ENCODE measurements at regions not wholly inside any gene's neighbourhood (a gene's known extent, or its start where the extent isn't known, plus 50 kb on each side); places are given as distances from the start of the nearest gene placed in this dataset.

DNA sequence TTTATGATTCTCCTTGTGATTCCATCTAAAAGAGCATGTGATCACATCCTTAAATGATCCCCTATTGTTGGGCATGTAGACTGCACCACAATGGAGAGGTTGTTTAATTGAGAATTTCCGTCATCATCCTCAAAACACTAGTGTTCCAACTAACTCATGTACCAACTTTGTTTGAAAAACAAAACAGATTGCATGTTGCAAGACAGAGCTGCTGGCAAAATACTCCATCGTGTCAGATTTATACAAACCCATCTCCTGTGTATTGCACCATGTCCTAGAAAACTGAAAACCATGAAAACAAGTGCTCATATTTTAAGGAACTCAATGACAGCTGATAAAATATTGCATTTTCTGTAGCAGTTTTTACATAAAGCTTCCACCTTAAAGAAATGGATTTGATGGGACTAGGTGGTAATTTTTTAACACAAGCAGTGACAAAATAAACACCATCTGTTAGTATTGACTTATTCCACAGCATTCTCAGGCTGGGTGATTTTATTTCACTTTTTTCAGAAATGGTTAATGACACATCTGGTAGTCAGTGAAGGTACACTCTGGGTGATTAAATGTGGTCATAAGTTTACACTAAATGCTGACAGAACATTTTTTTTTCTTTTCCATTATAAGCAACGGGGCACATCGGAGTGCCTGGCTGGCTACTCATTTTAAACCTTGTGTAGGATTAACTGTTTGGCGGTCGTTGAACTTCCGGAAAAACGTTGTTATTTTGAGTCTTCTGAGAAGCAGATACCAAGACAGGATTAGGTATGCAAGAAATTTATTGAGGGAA lies 602.9 kb upstream of the WWC1 start:
- TF ChIP-seq CREM (CRISPR knock-in tag; IDR thresholded peaks at IDR 0.05) (no peak), NFE2L1 (CRISPR knock-in tag; IDR thresholded peaks at IDR 0.05) (no peak), ELF4 (CRISPR knock-in tag; IDR thresholded peaks at IDR 0.05; ENCODE audit: low read depth) (no peak), SP1 (CRISPR knock-in tag; conservative IDR thresholded peaks at IDR 0.05) (no peak)
- TF ChIP-seq, protein P1, sequence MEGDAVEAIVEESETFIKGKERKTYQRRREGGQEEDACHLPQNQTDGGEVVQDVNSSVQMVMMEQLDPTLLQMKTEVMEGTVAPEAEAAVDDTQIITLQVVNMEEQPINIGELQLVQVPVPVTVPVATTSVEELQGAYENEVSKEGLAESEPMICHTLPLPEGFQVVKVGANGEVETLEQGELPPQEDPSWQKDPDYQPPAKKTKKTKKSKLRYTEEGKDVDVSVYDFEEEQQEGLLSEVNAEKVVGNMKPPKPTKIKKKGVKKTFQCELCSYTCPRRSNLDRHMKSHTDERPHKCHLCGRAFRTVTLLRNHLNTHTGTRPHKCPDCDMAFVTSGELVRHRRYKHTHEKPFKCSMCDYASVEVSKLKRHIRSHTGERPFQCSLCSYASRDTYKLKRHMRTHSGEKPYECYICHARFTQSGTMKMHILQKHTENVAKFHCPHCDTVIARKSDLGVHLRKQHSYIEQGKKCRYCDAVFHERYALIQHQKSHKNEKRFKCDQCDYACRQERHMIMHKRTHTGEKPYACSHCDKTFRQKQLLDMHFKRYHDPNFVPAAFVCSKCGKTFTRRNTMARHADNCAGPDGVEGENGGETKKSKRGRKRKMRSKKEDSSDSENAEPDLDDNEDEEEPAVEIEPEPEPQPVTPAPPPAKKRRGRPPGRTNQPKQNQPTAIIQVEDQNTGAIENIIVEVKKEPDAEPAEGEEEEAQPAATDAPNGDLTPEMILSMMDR (IDR thresholded peaks at IDR 0.05), result no peak
- TF ChIP-seq, protein P2, sequence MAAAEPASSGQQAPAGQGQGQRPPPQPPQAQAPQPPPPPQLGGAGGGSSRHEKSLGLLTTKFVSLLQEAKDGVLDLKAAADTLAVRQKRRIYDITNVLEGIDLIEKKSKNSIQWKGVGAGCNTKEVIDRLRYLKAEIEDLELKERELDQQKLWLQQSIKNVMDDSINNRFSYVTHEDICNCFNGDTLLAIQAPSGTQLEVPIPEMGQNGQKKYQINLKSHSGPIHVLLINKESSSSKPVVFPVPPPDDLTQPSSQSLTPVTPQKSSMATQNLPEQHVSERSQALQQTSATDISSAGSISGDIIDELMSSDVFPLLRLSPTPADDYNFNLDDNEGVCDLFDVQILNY (CRISPR knock-in tag; IDR thresholded peaks at IDR 0.05), result no peak
